Natural killer cell treated with Interleukin-12 subunit alpha and Interleukin-12 subunit beta and Interleukin-15 and Interleukin-18, amount 100 ng/mL, for 72 hours (primary cell): ENCODE measurements at regions not wholly inside any gene's neighbourhood (a gene's known extent, or its start where the extent isn't known, plus 50 kb on each side); places are given as distances from the start of the nearest gene placed in this dataset.

Source experiments
- ATAC-seq, 2 donors: fragments of 150-1000 bp; cut with Tn5 transposase in 1 of 2; sonication (Bioruptor Pico), chemical (Tn5 transposase) in 1 of 2; 2 replicates each; pipeline ENCODE4 v1.10.0; 2021
- DNase-seq: peaks from one replicate; pipeline ENCODE4 v3.0.0; 2022; ENCODE audit warnings: low spot score
- H3K27ac Mint-ChIP-seq, 2 donors: 1 replicate in 1 of 2; 2 replicates in 1 of 2; pipeline ENCODE4 v1.8.0; 2022; ENCODE audit warnings: mixed read lengths in 2 of 2, mild to moderate bottlenecking in 1 of 2, moderate library complexity in 1 of 2
- H3K27me3 Mint-ChIP-seq, 2 donors: 1 replicate in 1 of 2; 2 replicates in 1 of 2; pipeline ENCODE4 v1.8.0; 2022; ENCODE audit warnings: mixed read lengths in 2 of 2
- H3K36me3 Mint-ChIP-seq: one replicate; pipeline ENCODE4 v1.8.0; 2022; ENCODE audit warnings: mixed read lengths
- H3K4me1 Mint-ChIP-seq, 2 donors: 1 replicate in 1 of 2; 2 replicates in 1 of 2; pipeline ENCODE4 v1.8.0; 2022; ENCODE audit warnings: low read depth in 2 of 2, mixed read lengths in 2 of 2, mild to moderate bottlenecking in 1 of 2
- H3K4me3 Mint-ChIP-seq: one replicate; pipeline ENCODE4 v1.8.0; 2022; ENCODE audit warnings: mixed read lengths
- H3K9me3 Mint-ChIP-seq: 2 replicates; pipeline ENCODE4 v1.8.0; 2022; ENCODE audit warnings: mixed read lengths

DNA sequence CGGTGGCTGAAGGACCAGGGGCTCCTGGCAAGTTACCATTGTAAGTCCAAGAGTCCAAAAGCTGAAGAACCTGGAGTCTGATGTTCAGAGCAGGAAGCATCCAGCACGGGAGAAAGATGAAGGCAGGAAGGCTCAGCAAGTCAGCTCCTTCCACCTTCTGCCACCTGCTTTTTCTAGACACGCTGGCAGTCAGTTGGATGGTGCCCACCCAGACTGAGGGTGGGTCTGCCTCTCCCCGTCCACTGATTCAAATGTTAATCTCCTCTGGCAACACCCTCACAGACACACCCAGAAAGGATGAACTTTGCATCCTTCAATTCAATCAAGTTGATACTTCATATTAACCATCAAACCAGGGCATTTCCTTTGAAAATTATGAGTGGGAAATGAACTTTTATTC is 1272.4 kb upstream of the TMEM132C start:
- H3K27ac Mint-ChIP-seq, result no peak overlapping the region
- peaks cover 7% of the 10 kb centered on the region for H3K9me3 Mint-ChIP-seq
- H3K36me3 Mint-ChIP-seq, result no peaks in the 10 kb centered on the region
- no peak overlapping the region for H3K4me3 Mint-ChIP-seq
- H3K4me1 Mint-ChIP-seq, result no peaks in the 10 kb centered on the region
- no peak for ATAC-seq
- DNase-seq, result no peak
- no peaks in the 10 kb centered on the region for H3K27me3 Mint-ChIP-seq

GRCh38 chr12:126998031-126998430 is 1268.9 kb upstream of the TMEM132C start:
- Mint-ChIP-seq H3K36me3 (no peaks in the 10 kb centered on the region), H3K9me3 (peaks cover 3% of the 10 kb centered on the region), H3K4me3 (no peak overlapping the region), H3K27ac (no peak overlapping the region), H3K27me3 (no peaks in the 10 kb centered on the region), H3K4me1 (no peaks in the 10 kb centered on the region)
- ATAC-seq, result no peak
- no peak for DNase-seq

- ATAC-seq (no peak), DNase-seq (no peak)
- H3K4me1 Mint-ChIP-seq, result no peaks in the 10 kb centered on the region
- H3K36me3 Mint-ChIP-seq, result no peaks in the 10 kb centered on the region
- no peaks in the 10 kb centered on the region for H3K27me3 Mint-ChIP-seq
- H3K4me3 Mint-ChIP-seq, result no peak overlapping the region
- H3K9me3 Mint-ChIP-seq, result peaks cover 3% of the 10 kb centered on the region
- no peak overlapping the region for H3K27ac Mint-ChIP-seq
Observed at GRCh38 chr12:126998747-126999285, 1268.2 kb upstream of the TMEM132C start.

- Mint-ChIP-seq H3K27ac (no peak overlapping the region), H3K36me3 (no peaks in the 10 kb centered on the region), H3K4me3 (no peak overlapping the region), H3K9me3 (peaks cover 3% of the 10 kb centered on the region), H3K4me1 (no peaks in the 10 kb centered on the region), H3K27me3 (no peaks in the 10 kb centered on the region)
- no peak for DNase-seq
- no peak for ATAC-seq
Observed at GRCh38 chr12:126999352-126999751, 1267.6 kb upstream of the TMEM132C start.

- no peak for ATAC-seq
Observed at GRCh38 chr12:127005406-127005805, 1261.6 kb upstream of the TMEM132C start.

DNA sequence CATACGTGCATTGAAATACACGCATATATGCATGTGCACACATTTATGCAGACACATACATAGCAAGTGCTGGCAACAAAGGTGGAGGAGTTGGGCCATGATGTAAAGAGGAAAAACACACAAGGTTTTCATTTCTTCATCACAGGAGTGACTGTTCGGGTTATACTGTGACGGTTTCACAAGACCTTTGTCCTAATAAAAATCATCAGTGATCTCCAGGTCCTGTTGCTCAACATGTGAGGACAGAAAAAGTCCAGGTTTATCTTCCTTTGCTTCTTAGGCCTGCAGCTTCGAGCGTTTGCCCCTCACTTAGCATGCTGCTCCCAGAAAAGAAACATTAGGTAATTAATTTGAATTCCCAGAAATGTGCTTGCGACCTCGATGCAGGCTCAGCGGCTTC is 1260.0 kb upstream of the TMEM132C start:
- peaks cover 7% of the 10 kb centered on the region for H3K9me3 Mint-ChIP-seq
- no peaks in the 10 kb centered on the region for H3K4me1 Mint-ChIP-seq
- ATAC-seq, result no peak

More at GRCh38 chr12:127005406-127005805, 1261.6 kb upstream of the TMEM132C start:
- Mint-ChIP-seq H3K4me1 (no peaks in the 10 kb centered on the region), H3K4me3 (no peak overlapping the region), H3K27ac (no peak overlapping the region), H3K36me3 (no peaks in the 10 kb centered on the region), H3K27me3 (no peaks in the 10 kb centered on the region), H3K9me3 (peaks cover 3% of the 10 kb centered on the region)
- no peak for DNase-seq

DNA sequence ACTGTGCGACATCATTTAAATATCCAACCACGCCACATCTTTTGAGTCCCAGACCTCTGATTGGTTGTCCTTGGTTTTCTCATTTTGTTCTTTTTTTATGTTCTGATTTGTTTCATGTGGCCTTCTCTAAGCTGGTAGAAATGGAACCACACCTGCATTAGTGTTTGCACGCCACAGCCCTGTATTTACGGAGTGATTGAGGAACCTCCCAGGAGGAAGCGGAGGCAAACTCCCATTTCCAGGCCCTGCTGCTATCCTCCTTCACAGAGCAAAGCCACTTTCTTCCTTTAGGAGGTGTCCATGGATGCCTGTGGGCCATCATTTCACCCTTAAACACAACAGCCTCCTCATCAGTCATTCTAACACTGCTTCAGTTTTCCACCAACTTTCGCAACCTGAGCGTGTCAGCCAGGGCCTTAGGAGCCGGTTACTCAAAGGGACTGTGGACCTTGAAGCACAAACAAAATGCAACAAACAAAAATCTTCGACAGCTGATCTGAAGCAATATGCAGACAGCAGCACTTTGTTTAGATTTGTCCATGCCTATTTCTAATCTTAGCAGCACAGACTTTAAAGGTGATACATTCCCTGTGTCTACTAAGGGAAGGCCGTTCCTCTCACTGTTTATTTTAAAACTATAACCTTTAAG is 1258.1 kb upstream of the TMEM132C start:
- H3K4me3 Mint-ChIP-seq, result no peak overlapping the region
- H3K27ac Mint-ChIP-seq, result no peak overlapping the region
- DNase-seq (no peak), ATAC-seq (no peak)
- H3K9me3 Mint-ChIP-seq, result peaks cover 7% of the 10 kb centered on the region
- no peaks in the 10 kb centered on the region for H3K4me1 Mint-ChIP-seq
- H3K36me3 Mint-ChIP-seq, result no peaks in the 10 kb centered on the region
- no peaks in the 10 kb centered on the region for H3K27me3 Mint-ChIP-seq

More for the DNA sequence above, 1260.0 kb upstream of the TMEM132C start:
- Mint-ChIP-seq H3K27me3 (no peaks in the 10 kb centered on the region), H3K4me3 (no peak overlapping the region), H3K27ac (no peak overlapping the region), H3K36me3 (no peaks in the 10 kb centered on the region)
- no peak for DNase-seq

GRCh38 chr12:127012109-127012508 is 1254.9 kb upstream of the TMEM132C start:
- DNase-seq, result no peak
- Mint-ChIP-seq H3K27me3 (no peaks in the 10 kb centered on the region), H3K4me3 (no peak overlapping the region), H3K4me1 (no peaks in the 10 kb centered on the region), H3K36me3 (no peaks in the 10 kb centered on the region), H3K9me3 (peaks cover 4% of the 10 kb centered on the region), H3K27ac (no peak overlapping the region)
- no peak for ATAC-seq

GRCh38 chr12:127013197-127013596 is 1253.8 kb upstream of the TMEM132C start:
- H3K27ac Mint-ChIP-seq, result no peak overlapping the region
- H3K27me3 Mint-ChIP-seq, result no peaks in the 10 kb centered on the region
- no peak overlapping the region for H3K4me3 Mint-ChIP-seq
- DNase-seq (no peak), ATAC-seq (no peak)
- H3K4me1 Mint-ChIP-seq, result no peaks in the 10 kb centered on the region
- H3K36me3 Mint-ChIP-seq, result no peaks in the 10 kb centered on the region
- peaks cover 4% of the 10 kb centered on the region for H3K9me3 Mint-ChIP-seq

GRCh38 chr12:127014079-127014478 is 1252.9 kb upstream of the TMEM132C start:
- Mint-ChIP-seq H3K27ac (no peak overlapping the region), H3K4me3 (no peak overlapping the region), H3K36me3 (no peaks in the 10 kb centered on the region)

DNA sequence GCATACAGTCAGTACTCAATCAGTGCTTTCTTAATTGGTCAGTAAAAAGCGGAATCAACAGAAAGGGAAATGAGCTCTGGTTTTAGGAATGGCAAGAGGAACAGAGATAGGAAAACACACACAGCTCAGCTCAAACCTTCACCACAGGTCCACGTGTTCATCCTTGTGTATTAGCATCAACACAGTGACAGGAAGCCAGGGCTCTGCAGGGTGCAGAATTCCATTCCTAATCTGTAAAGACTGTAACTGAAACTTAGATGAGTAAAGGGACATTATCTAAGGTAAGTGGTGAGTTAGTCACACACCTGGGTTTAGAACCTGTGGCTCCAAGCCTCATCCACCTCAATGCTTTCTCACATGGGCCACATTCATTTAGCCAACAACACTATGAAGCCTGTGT is 1242.2 kb upstream of the TMEM132C start:
- Mint-ChIP-seq H3K4me3 (no peak overlapping the region), H3K9me3 (peaks cover 4% of the 10 kb centered on the region), H3K27me3 (peaks cover 0 to 9% of the 10 kb centered on the region in 2 donors), H3K4me1 (no peaks in the 10 kb centered on the region), H3K36me3 (no peaks in the 10 kb centered on the region), H3K27ac (no peak overlapping the region)
- ATAC-seq, result no peak
- no peak for DNase-seq

More at GRCh38 chr12:127014079-127014478, 1252.9 kb upstream of the TMEM132C start:
- no peak for ATAC-seq
- no peaks in the 10 kb centered on the region for H3K4me1 Mint-ChIP-seq
- peaks cover 4% of the 10 kb centered on the region for H3K9me3 Mint-ChIP-seq
- no peaks in the 10 kb centered on the region for H3K27me3 Mint-ChIP-seq
- no peak for DNase-seq

- H3K9me3 Mint-ChIP-seq, result peaks cover 4% of the 10 kb centered on the region
- peaks cover 0 to 16% of the 10 kb centered on the region in 2 donors for H3K27me3 Mint-ChIP-seq
- H3K4me1 Mint-ChIP-seq, result no peaks in the 10 kb centered on the region
- no peak for ATAC-seq
- no peak for DNase-seq
- no peak overlapping the region for H3K4me3 Mint-ChIP-seq
- no peak overlapping the region for H3K27ac Mint-ChIP-seq
- no peaks in the 10 kb centered on the region for H3K36me3 Mint-ChIP-seq
Observed at GRCh38 chr12:127025545-127025944, 1241.4 kb upstream of the TMEM132C start.

- no peaks in the 10 kb centered on the region for H3K4me1 Mint-ChIP-seq
- DNase-seq, result no peak
- H3K27ac Mint-ChIP-seq, result no peak overlapping the region
- H3K27me3 Mint-ChIP-seq, result peaks cover 0 to 11% of the 10 kb centered on the region in 2 donors
- ATAC-seq, result no peak
- H3K9me3 Mint-ChIP-seq, result peaks cover 10% of the 10 kb centered on the region
- no peaks in the 10 kb centered on the region for H3K36me3 Mint-ChIP-seq
- H3K4me3 Mint-ChIP-seq, result no peak overlapping the region
Observed at GRCh38 chr12:127035011-127035879, 1231.7 kb upstream of the TMEM132C start.

- Mint-ChIP-seq H3K4me1 (no peaks in the 10 kb centered on the region), H3K27ac (no peak overlapping the region), H3K4me3 (no peak overlapping the region), H3K27me3 (peaks cover 0 to 8% of the 10 kb centered on the region in 2 donors), H3K9me3 (peaks cover 9% of the 10 kb centered on the region), H3K36me3 (no peaks in the 10 kb centered on the region)
- no peak for ATAC-seq
- DNase-seq, result no peak
Observed at GRCh38 chr12:127038152-127038551, 1228.8 kb upstream of the TMEM132C start.
